ENCODE measurements at regions not wholly inside any gene's neighbourhood (a gene's known extent, or its start where the extent isn't known, plus 50 kb on each side); places are given as distances from the start of the nearest gene placed in this dataset.

DNA sequence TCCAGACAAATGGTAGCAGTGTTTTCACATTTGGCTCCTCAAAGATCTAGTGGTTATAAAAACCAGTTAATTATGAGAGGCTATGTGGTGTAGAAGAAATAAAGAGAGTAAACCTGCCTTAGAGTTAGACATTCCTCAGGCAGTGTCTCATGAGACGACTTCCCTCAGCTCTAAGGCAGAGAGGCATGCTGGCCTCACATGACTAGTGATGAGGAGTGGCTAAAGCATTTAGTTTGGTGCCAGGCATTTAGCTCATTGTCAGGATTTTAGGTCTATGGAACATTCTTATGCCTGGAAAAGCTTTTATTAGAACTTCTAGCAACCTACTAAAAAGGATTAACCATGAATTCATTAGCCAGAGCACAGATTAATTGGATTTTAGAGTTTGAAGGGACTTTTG lies 90.3 kb downstream of the RPRM start:
- TF ChIP-seq, protein P1, sequence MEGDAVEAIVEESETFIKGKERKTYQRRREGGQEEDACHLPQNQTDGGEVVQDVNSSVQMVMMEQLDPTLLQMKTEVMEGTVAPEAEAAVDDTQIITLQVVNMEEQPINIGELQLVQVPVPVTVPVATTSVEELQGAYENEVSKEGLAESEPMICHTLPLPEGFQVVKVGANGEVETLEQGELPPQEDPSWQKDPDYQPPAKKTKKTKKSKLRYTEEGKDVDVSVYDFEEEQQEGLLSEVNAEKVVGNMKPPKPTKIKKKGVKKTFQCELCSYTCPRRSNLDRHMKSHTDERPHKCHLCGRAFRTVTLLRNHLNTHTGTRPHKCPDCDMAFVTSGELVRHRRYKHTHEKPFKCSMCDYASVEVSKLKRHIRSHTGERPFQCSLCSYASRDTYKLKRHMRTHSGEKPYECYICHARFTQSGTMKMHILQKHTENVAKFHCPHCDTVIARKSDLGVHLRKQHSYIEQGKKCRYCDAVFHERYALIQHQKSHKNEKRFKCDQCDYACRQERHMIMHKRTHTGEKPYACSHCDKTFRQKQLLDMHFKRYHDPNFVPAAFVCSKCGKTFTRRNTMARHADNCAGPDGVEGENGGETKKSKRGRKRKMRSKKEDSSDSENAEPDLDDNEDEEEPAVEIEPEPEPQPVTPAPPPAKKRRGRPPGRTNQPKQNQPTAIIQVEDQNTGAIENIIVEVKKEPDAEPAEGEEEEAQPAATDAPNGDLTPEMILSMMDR (IDR thresholded peaks at IDR 0.05), result no peak
- TF ChIP-seq POLR2A (IDR thresholded peaks at IDR 0.05) (no peak), EP300 (IDR thresholded peaks at IDR 0.05) (no peak)
